ENCODE measurements at regions not wholly inside any gene's neighbourhood (a gene's known extent, or its start where the extent isn't known, plus 50 kb on each side); places are given as distances from the start of the nearest gene placed in this dataset.

GRCh38 chr2:136314240-136314639, 196.3 kb upstream of the CXCR4 start:
- no peak overlapping the region for H3K4me3 ChIP-seq
- H3K4me1 ChIP-seq (ENCODE audit: control insufficient read depth, insufficient read depth, low read length) = peaks cover 3% of the 10 kb centered on the region; the same call in 1 of the 2 replicates
- no peaks in the 10 kb centered on the region for H3K79me2 ChIP-seq (ENCODE audit: control insufficient read depth, insufficient read depth, low read length)
- H3K9ac ChIP-seq (ENCODE audit: control insufficient read depth, insufficient read depth, low read length) = no peak overlapping the region
- H3K36me3 ChIP-seq (ENCODE audit: control insufficient read depth in 2 of 2, insufficient read depth in 2 of 2, low read length in 1 of 2) = no peaks in the 10 kb centered on the region
- intact Hi-C loops (cut with micrococcal nuclease; ENCODE audit: unreplicated experiment) = loop anchor here (5.0 kb wide), 1 partner anchor 63 kb away; no protein-coding TSS in a partner anchor
- H2AFZ ChIP-seq (ENCODE audit: control insufficient read depth, low read depth, low read length) = no peak overlapping the region
- no peak for DNase-seq (ENCODE audit: low read depth, low spot score)
- H3K4me2 ChIP-seq (ENCODE audit: control insufficient read depth, insufficient read depth) = no peak overlapping the region
- POLR2A ChIA-PET = interaction anchor here (1.0 to 2.2 kb wide), 2 partner anchors 8 to 13 kb away, joined by 4 to 8 read pairs; no protein-coding TSS in a partner anchor
- SMC1A ChIA-PET (ENCODE audit: uncharacterized antibody, unreplicated experiment) = interaction anchor here (0.6 to 2.0 kb wide), 15 partner anchors 8 to 400 kb away, joined by 3 to 12 read pairs (median 4); no protein-coding TSS in a partner anchor
- RAD21 ChIA-PET (ENCODE audit: unreplicated experiment) = interaction anchor here (0.9 kb wide), 1 partner anchor 99 kb away, joined by 3 read pairs; no protein-coding TSS in a partner anchor
- no peaks in the 10 kb centered on the region for H3K27me3 ChIP-seq (replicated peaks in 1 of 2; ENCODE audit: control insufficient read depth in 2 of 2, insufficient read depth in 2 of 2, low read length in 1 of 2)
- CTCF ChIA-PET = interaction anchor here (2.0 kb wide), 2 partner anchors 9 to 58 kb away, joined by 6 to 9 read pairs; no protein-coding TSS in a partner anchor
- no peaks in the 10 kb centered on the region for H3K9me3 ChIP-seq (replicated peaks; ENCODE audit: control insufficient read depth, insufficient read depth, low read length)
- no peak for FAIRE-seq
- no peaks in the 10 kb centered on the region for H4K20me1 ChIP-seq (ENCODE audit: control insufficient read depth, insufficient read depth)
- ATAC-seq = no peak
- BruUV-seq (replicated peaks) = no TSS peak
- no peak overlapping the region for H3K27ac ChIP-seq (ENCODE audit: control insufficient read depth, insufficient read depth)
- in situ Hi-C loops (cut with MboI) = no loop called here
- TF ChIP-seq ZNF592 (IDR thresholded peaks at IDR 0.05) (no peak), HDAC6 (IDR thresholded peaks at IDR 0.05; ENCODE audit: unreplicated experiment) (no peak), USF1 (IDR thresholded peaks at IDR 0.05; ENCODE audit: borderline replicate concordance, extremely low read length, insufficient read depth, low read depth, low read length) (no peak), YBX1 (IDR thresholded peaks at IDR 0.05) (no peak), LARP7 (IDR thresholded peaks at IDR 0.05) (no peak), CHD2 (IDR thresholded peaks at IDR 0.05; ENCODE audit: borderline replicate concordance, low read depth, low read length) (no peak), ATF2 (IDR thresholded peaks at IDR 0.05; ENCODE audit: low read length) (no peak), CEBPB (IDR thresholded peaks at IDR 0.05; ENCODE audit: borderline replicate concordance in 1 of 2, low read depth in 2 of 2, low read length in 2 of 2) (no peak), SIN3A (IDR thresholded peaks at IDR 0.05; ENCODE audit: low read depth, low read length) (no peak), POLR2AphosphoS2 (IDR thresholded peaks at IDR 0.05; ENCODE audit: low read depth, low read length) (no peak), SPI1 (IDR thresholded peaks at IDR 0.05; ENCODE audit: borderline replicate concordance, insufficient read depth, low read depth, low read length) (no peak), SIX5 (IDR thresholded peaks at IDR 0.05; ENCODE audit: low read depth, low read length, severe bottlenecking) (no peak), MTA3 (IDR thresholded peaks at IDR 0.05; ENCODE audit: borderline replicate concordance, low read length) (no peak)

Data from GM12878 (cell line).